HG02623 (cell line): ENCODE measurements at regions not wholly inside any gene's neighbourhood (a gene's known extent, or its start where the extent isn't known, plus 50 kb on each side); places are given as distances from the start of the nearest gene placed in this dataset.

Source experiments
- ATAC-seq: cut with Tn5 transposase; IDR thresholded peaks from one replicate; pipeline ENCODE4 v1.9.1; 2021; ENCODE audit warnings: moderate library complexity; ENCODE audit not compliant: unreplicated experiment

- ATAC-seq: no peak
Measured at GRCh38 chr12:98453492-98453891, 61.9 kb upstream of the TMPO start.

- ATAC-seq: no peak
Measured at GRCh38 chr12:98456041-98456440, 59.3 kb upstream of the TMPO start.

GRCh38 chr12:98456576-98457573 lies 58.5 kb upstream of the TMPO start:
- no peak for ATAC-seq

- no peak for ATAC-seq
Measured at GRCh38 chr12:98464190-98464589, 51.2 kb upstream of the TMPO start.

GRCh38 chr12:98465505-98465904 lies 49.9 kb upstream of the TMPO start:
- ATAC-seq: no peak
